Calu3 (cell line): ENCODE measurements at regions not wholly inside any gene's neighbourhood (a gene's known extent, or its start where the extent isn't known, plus 50 kb on each side); places are given as distances from the start of the nearest gene placed in this dataset.

ENCODE experiments used
- BruUV-seq: library from RNA; stranded (reverse); fragments of 400-500 nt; replicated peaks from 2 replicates; lab custom pipeline; 2021; lab: Mats Ljungman, UMichigan
- CTCF ChIA-PET: fragments of 300-600 bp; sonication (Branson Sonifier 250); formaldehyde crosslinking; loops from one replicate; lab custom pipeline; 2022; ENCODE audit warnings: antibody characterized with exemption; lab: Charles Lee
- DNase-seq: peaks from one replicate; pipeline ENCODE4 v3.0.0; 2022
- H3K27ac Mint-ChIP-seq: one replicate; pipeline ENCODE4 v1.8.0; 2022; ENCODE audit warnings: mixed read lengths; ENCODE audit not compliant: unreplicated experiment
- H3K27me3 Mint-ChIP-seq: one replicate; pipeline ENCODE4 v1.8.0; 2022; ENCODE audit warnings: mixed read lengths; ENCODE audit not compliant: unreplicated experiment
- H3K36me3 Mint-ChIP-seq: one replicate; pipeline ENCODE4 v1.8.0; 2022; ENCODE audit warnings: mild to moderate bottlenecking, moderate library complexity, mixed read lengths; ENCODE audit not compliant: insufficient read depth, unreplicated experiment
- H3K4me1 Mint-ChIP-seq: one replicate; pipeline ENCODE4 v1.8.0; 2022; ENCODE audit warnings: mild to moderate bottlenecking, low read depth, mixed read lengths; ENCODE audit not compliant: unreplicated experiment
- H3K4me3 Mint-ChIP-seq: one replicate; pipeline ENCODE4 v1.8.0; 2022; ENCODE audit warnings: mild to moderate bottlenecking, low read depth, moderate library complexity, mixed read lengths; ENCODE audit not compliant: unreplicated experiment
- H3K9me3 Mint-ChIP-seq: one replicate; pipeline ENCODE4 v1.8.0; 2022; ENCODE audit warnings: low read depth, mixed read lengths; ENCODE audit not compliant: unreplicated experiment
- intact Hi-C: fragments of 100-400 bp; cut with micrococcal nuclease; formaldehyde crosslinking; loops from one replicate; pipeline ENCODE4 v1.10.0; 2022; ENCODE audit not compliant: unreplicated experiment
- TF ChIP-seq, protein P1 (sequence below): fragments of 200-600 bp; IDR thresholded peaks from one replicate; pipeline ENCODE4 v1.8.0; 2022; ENCODE audit warnings: antibody characterized with exemption; ENCODE audit not compliant: unreplicated experiment

DNA sequence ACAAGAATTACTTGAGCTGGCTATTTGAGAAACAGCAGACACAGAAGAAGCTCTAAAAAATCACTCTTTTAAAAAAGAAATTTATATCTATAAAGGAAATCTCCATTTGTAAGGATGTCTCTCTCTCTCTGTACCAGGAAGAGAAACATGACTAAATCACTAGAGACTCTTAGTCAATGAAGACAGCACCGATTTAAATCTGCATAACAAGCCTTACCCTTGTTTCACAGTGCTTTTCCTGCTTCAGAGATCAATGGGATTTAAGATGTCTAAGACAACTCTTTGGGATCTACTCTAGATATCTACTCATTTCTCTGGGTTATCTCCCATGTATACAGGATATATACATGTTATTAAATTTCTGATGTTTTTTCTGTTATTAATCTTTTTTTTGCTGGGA, 359.2 kb upstream of the RND3 start:
- TF ChIP-seq, protein P1, sequence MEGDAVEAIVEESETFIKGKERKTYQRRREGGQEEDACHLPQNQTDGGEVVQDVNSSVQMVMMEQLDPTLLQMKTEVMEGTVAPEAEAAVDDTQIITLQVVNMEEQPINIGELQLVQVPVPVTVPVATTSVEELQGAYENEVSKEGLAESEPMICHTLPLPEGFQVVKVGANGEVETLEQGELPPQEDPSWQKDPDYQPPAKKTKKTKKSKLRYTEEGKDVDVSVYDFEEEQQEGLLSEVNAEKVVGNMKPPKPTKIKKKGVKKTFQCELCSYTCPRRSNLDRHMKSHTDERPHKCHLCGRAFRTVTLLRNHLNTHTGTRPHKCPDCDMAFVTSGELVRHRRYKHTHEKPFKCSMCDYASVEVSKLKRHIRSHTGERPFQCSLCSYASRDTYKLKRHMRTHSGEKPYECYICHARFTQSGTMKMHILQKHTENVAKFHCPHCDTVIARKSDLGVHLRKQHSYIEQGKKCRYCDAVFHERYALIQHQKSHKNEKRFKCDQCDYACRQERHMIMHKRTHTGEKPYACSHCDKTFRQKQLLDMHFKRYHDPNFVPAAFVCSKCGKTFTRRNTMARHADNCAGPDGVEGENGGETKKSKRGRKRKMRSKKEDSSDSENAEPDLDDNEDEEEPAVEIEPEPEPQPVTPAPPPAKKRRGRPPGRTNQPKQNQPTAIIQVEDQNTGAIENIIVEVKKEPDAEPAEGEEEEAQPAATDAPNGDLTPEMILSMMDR, result no peak
- H3K4me3 Mint-ChIP-seq, result no peak overlapping the region

DNA sequence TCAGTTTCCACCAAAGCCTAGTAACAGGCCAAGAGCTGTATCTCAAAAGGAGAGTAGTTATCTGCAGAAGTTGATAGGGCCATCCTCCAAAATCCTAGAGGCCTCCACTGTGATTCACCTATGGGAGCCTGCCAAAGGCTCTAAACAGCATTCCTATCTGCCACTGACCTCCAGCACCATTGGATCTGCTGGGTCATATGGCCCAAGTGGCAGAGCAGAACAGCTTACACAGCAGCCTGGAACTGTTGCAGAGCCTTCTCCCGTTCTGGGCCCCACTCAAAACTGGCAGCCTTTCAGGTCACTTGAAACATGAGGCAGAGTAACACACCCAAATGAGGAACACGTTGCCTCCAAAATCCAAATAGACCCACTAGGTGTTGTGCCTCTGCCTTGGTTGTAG, 345.2 kb upstream of the RND3 start:
- CTCF ChIA-PET, result no interaction called here
- no peaks in the 10 kb centered on the region for H3K4me1 Mint-ChIP-seq
- no peak overlapping the region for H3K27ac Mint-ChIP-seq
- H3K36me3 Mint-ChIP-seq, result no peaks in the 10 kb centered on the region
- H3K27me3 Mint-ChIP-seq, result no peaks in the 10 kb centered on the region
- intact Hi-C loops, result no loop called here
- no peaks in the 10 kb centered on the region for H3K9me3 Mint-ChIP-seq
- no peak overlapping the region for H3K4me3 Mint-ChIP-seq
- TF ChIP-seq, protein P1, result no peak
- BruUV-seq, result no TSS peak
- DNase-seq, result no peak

More for the DNA sequence above, 359.2 kb upstream of the RND3 start:
- Mint-ChIP-seq H3K9me3 (no peaks in the 10 kb centered on the region), H3K27ac (no peak overlapping the region), H3K27me3 (no peaks in the 10 kb centered on the region), H3K36me3 (no peaks in the 10 kb centered on the region), H3K4me1 (peaks cover 9% of the 10 kb centered on the region)
- intact Hi-C loops, result no loop called here
- BruUV-seq, result no TSS peak
- CTCF ChIA-PET, result no interaction called here
- no peak for DNase-seq

DNA sequence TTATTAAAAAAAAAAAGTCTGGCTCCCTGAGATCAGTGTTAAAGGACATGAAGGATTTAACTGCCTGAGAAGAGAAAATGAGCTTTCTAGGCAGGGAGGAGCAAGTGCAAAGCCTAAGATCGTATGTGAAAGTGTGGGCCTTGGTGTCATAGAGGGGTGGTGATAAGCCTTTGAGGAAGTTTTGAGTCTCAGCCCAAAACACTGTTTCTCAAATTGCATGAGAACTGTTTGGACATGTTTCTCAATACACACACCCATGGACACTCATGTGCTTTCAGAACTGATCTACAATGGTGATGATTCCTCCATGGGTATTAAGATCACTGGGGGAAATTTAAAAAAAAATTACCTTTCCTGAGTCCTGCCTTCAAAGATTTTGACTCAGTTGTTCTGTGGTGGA, 336.7 kb upstream of the RND3 start:
- CTCF ChIA-PET, result no interaction called here
- Mint-ChIP-seq H3K27me3 (no peaks in the 10 kb centered on the region), H3K4me3 (no peak overlapping the region), H3K36me3 (no peaks in the 10 kb centered on the region), H3K9me3 (no peaks in the 10 kb centered on the region), H3K27ac (no peak overlapping the region), H3K4me1 (no peaks in the 10 kb centered on the region)
- no peak for DNase-seq
- TF ChIP-seq, protein P1, result no peak
- no TSS peak for BruUV-seq
- intact Hi-C loops, result no loop called here

DNA sequence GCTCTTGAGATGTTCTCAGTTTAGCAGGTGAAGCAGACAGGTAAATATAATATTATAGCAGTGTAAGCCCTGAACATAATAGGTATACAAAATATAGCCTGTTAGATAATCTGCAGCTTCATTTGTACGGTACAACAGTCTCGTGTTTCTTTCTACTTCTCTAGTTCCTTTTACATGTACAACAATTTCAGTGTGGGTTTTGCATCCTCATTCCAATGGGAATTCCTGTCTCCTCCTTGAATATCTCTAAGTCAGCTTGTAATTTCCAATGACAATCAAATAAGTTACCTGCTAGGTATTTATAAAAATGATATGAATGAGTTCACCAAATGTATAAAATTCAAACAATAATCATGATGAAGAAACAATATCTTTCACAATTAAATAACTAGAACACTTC, 330.0 kb upstream of the RND3 start:
- Mint-ChIP-seq H3K9me3 (no peaks in the 10 kb centered on the region), H3K27me3 (no peaks in the 10 kb centered on the region), H3K36me3 (no peaks in the 10 kb centered on the region), H3K4me1 (peaks cover 9% of the 10 kb centered on the region), H3K4me3 (no peak overlapping the region), H3K27ac (no peak overlapping the region)
- intact Hi-C loops, result no loop called here
- CTCF ChIA-PET, result no interaction called here
- TF ChIP-seq, protein P1, result no peak
- no TSS peak for BruUV-seq
- no peak for DNase-seq
